ENCODE measurements at regions not wholly inside any gene's neighbourhood (a gene's known extent, or its start where the extent isn't known, plus 50 kb on each side); places are given as distances from the start of the nearest gene placed in this dataset.

DNA sequence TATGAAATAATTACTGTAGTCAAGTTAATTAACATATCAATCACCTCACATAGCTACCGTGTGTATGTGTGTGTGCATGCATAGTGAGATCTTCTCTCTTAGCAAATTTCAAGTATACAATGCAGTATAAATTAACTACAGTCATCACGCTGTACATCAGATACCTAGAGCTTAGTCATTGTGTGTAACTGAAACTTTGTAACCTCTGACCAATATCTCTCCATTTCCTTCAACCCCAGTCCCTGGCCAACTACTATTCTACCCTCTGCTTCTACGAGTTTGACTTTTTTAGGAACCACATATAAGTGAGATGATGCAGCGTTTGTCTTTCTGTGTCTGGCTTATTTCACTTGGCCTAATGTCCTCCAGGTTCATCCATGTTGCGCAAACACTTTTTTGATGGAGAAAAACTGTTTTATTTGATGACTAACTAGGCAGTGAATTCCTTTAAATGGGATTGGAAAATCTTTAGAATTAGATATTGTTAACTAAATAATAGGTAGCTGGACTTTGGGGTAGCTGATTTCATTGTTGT lies 459.5 kb downstream of the DHX35 start:
- Histone ChIP-seq H3K4me2 (ENCODE audit: unreplicated experiment) (no peak overlapping the region), H2AFZ (no peak overlapping the region), H3K4me3 (no peak overlapping the region), H3K36me3 (ENCODE audit: low read depth) (no peaks in the 10 kb centered on the region), H3K27ac (no peak overlapping the region), H3K9me2 (ENCODE audit: insufficient read depth) (no peaks in the 10 kb centered on the region), H3K9me3 (ENCODE audit: low read depth) (no peaks in the 10 kb centered on the region), H3K27me3 (replicated peaks; ENCODE audit: insufficient read depth) (no peaks in the 10 kb centered on the region), H3K9ac (no peak overlapping the region), H3F3A (ENCODE audit: insufficient read depth) (no peaks in the 10 kb centered on the region), H3K79me2 (ENCODE audit: insufficient read depth) (no peaks in the 10 kb centered on the region), H4K20me1 (ENCODE audit: insufficient read depth) (no peaks in the 10 kb centered on the region), H3K4me1 (ENCODE audit: insufficient read depth) (no peaks in the 10 kb centered on the region)
- WGBS, 2 experiments (ENCODE audit: low coverage in 1 of 2, low lambda C conversion rate in 2 of 2, missing lambda C conversion rate in 2 of 2), result 36 to 40% methylated on average over 5 of the region's 5 CpGs
- peak; percentile 4 for DNase-seq
- TF ChIP-seq EZH2 (IDR thresholded peaks at IDR 0.05; ENCODE audit: insufficient read depth, poor library complexity, severe bottlenecking) (no peak), EZH2phosphoT487 (IDR thresholded peaks at IDR 0.05; ENCODE audit: insufficient read depth, low read depth) (no peak)
- in situ Hi-C loops (cut with MboI), result loop anchor here (25.0 kb wide), 1 partner anchor 1516 kb away; no protein-coding TSS in a partner anchor

DNA sequence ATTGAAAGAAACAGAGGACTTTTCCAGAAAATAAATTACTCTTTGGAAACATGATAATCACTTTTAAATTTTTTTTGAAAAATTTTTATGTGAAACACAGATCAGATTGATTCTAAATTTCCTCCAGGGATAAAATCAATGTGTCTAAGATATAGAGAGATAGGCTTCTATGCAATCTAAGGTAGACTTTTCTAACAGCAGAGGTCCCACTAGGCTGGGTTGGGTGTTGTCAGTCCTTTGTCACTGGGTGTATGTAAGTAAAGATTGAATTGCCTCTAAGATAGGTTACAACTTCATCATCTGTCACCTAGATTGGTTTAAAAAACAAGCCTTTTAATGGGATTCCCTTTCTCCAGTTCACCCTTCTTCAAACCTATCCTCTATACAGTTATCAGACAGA lies 449.9 kb downstream of the DHX35 start:
- H3K27ac ChIP-seq, result no peak overlapping the region

DNA sequence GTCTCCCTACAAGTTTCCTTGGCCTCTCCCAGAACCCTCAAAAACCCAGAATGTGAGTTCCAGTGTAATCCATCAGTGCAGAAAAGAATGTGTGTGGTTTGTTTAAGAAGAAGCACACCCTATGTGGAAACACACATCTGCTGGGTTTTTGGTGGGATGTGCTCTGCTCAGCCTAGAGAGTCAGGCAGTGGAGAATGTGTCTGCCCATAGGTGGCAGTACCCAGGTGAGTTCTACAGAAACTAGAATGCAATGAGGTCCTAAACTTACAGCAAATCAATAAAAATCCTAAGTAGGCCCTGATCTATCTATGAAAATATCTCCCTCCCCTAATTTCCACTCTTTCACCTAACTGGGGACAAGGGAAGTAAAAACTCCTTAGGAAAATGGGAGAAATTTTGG lies 437.3 kb downstream of the DHX35 start:
- Histone ChIP-seq H4K20me1 (ENCODE audit: insufficient read depth) (no peaks in the 10 kb centered on the region), H3K27ac (no peak overlapping the region), H3K9me3 (ENCODE audit: low read depth) (no peaks in the 10 kb centered on the region), H2AFZ (no peak overlapping the region), H3K36me3 (ENCODE audit: low read depth) (no peaks in the 10 kb centered on the region), H3K4me1 (ENCODE audit: insufficient read depth) (no peaks in the 10 kb centered on the region), H3K4me3 (no peak overlapping the region), H3K4me2 (ENCODE audit: unreplicated experiment) (no peak overlapping the region), H3F3A (ENCODE audit: insufficient read depth) (no peaks in the 10 kb centered on the region), H3K79me2 (ENCODE audit: insufficient read depth) (no peaks in the 10 kb centered on the region), H3K9me2 (ENCODE audit: insufficient read depth) (no peaks in the 10 kb centered on the region), H3K9ac (no peak overlapping the region), H3K27me3 (replicated peaks; ENCODE audit: insufficient read depth) (no peaks in the 10 kb centered on the region)
- in situ Hi-C loops (cut with MboI), result no loop called here
- DNase-seq, result no peak
- TF ChIP-seq EZH2 (IDR thresholded peaks at IDR 0.05; ENCODE audit: insufficient read depth, poor library complexity, severe bottlenecking) (no peak), EZH2phosphoT487 (IDR thresholded peaks at IDR 0.05; ENCODE audit: insufficient read depth, low read depth) (no peak)

More for the DNA sequence above, 449.9 kb downstream of the DHX35 start:
- Histone ChIP-seq H4K20me1 (ENCODE audit: insufficient read depth) (no peaks in the 10 kb centered on the region), H2AFZ (no peak overlapping the region), H3K4me3 (no peak overlapping the region), H3K9ac (no peak overlapping the region), H3K79me2 (ENCODE audit: insufficient read depth) (no peaks in the 10 kb centered on the region), H3K9me3 (ENCODE audit: low read depth) (no peaks in the 10 kb centered on the region), H3K27me3 (replicated peaks; ENCODE audit: insufficient read depth) (no peaks in the 10 kb centered on the region), H3K4me1 (ENCODE audit: insufficient read depth) (no peaks in the 10 kb centered on the region), H3F3A (ENCODE audit: insufficient read depth) (no peaks in the 10 kb centered on the region), H3K4me2 (ENCODE audit: unreplicated experiment) (no peak overlapping the region), H3K9me2 (ENCODE audit: insufficient read depth) (no peaks in the 10 kb centered on the region), H3K36me3 (ENCODE audit: low read depth) (no peaks in the 10 kb centered on the region)
- in situ Hi-C loops (cut with MboI), result loop anchor here (25.0 kb wide), 1 partner anchor 1525 kb away; no protein-coding TSS in a partner anchor
- no peak for DNase-seq
- TF ChIP-seq EZH2 (IDR thresholded peaks at IDR 0.05; ENCODE audit: insufficient read depth, poor library complexity, severe bottlenecking) (no peak), EZH2phosphoT487 (IDR thresholded peaks at IDR 0.05; ENCODE audit: insufficient read depth, low read depth) (no peak)

DNA sequence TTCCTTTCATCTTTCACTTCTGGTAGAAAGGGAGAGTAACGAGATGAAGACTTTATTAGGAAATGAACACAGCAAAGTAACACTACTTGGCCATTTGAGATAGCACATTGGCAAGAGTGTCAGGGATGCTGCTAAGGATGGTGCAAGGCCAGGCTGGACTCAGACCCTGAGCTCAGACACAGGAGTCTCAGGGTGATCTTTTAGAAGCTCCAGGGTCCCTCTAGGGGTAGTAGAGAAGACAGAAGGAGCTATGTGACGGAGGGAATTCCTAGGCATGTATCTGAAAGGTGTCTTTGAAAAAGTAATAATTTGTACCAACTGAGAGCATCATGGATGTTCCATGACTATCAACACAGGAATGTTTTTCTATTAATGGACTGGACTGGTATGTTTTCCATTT lies 436.5 kb downstream of the DHX35 start:
- no peak overlapping the region for H3K4me2 ChIP-seq (ENCODE audit: unreplicated experiment)
- H3K9ac ChIP-seq, result no peak overlapping the region
- H3K27me3 ChIP-seq (replicated peaks; ENCODE audit: insufficient read depth), result no peaks in the 10 kb centered on the region
- H3K4me1 ChIP-seq (ENCODE audit: insufficient read depth), result no peaks in the 10 kb centered on the region
- no peaks in the 10 kb centered on the region for H3F3A ChIP-seq (ENCODE audit: insufficient read depth)
- in situ Hi-C loops (cut with MboI), result no loop called here
- no peaks in the 10 kb centered on the region for H4K20me1 ChIP-seq (ENCODE audit: insufficient read depth)
- WGBS, 2 experiments (ENCODE audit: low coverage in 1 of 2, low lambda C conversion rate in 2 of 2, missing lambda C conversion rate in 2 of 2), result 26 to 39% methylated on average over 2 of the region's 2 CpGs
- TF ChIP-seq EZH2phosphoT487 (IDR thresholded peaks at IDR 0.05; ENCODE audit: insufficient read depth, low read depth), result no peak
- no peak for TF ChIP-seq EZH2 (IDR thresholded peaks at IDR 0.05; ENCODE audit: insufficient read depth, poor library complexity, severe bottlenecking)
- no peak overlapping the region for H2AFZ ChIP-seq
- H3K36me3 ChIP-seq (ENCODE audit: low read depth), result no peaks in the 10 kb centered on the region
- no peak for DNase-seq
- H3K9me2 ChIP-seq (ENCODE audit: insufficient read depth), result no peaks in the 10 kb centered on the region
- no peak overlapping the region for H3K27ac ChIP-seq
- no peaks in the 10 kb centered on the region for H3K79me2 ChIP-seq (ENCODE audit: insufficient read depth)
- H3K4me3 ChIP-seq, result no peak overlapping the region
- H3K9me3 ChIP-seq (ENCODE audit: low read depth), result no peaks in the 10 kb centered on the region

DNA sequence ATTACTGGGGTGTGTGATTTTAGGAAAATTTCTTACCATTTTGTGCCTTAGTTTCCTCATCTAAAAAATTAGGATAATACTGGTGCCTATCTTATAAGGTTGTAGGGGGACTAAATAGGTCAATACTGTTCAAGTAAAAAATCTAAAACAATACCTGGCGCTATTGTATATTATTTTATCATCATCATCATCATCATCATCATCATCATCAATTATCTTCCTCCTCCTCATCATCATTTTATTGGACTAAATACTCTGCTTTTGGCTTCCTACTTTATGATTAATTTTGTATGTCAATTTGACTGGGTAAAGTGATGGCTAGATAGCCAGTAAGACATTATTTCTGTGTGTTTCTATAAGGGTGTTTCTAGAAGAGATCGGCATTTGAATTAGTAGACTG lies 435.5 kb downstream of the DHX35 start:
- Histone ChIP-seq H3K9ac (no peak overlapping the region), H3F3A (ENCODE audit: insufficient read depth) (no peaks in the 10 kb centered on the region), H4K20me1 (ENCODE audit: insufficient read depth) (no peaks in the 10 kb centered on the region), H3K79me2 (ENCODE audit: insufficient read depth) (no peaks in the 10 kb centered on the region), H3K36me3 (ENCODE audit: low read depth) (no peaks in the 10 kb centered on the region), H3K4me3 (no peak overlapping the region), H3K27ac (no peak overlapping the region), H2AFZ (no peak overlapping the region), H3K4me2 (ENCODE audit: unreplicated experiment) (no peak overlapping the region), H3K4me1 (ENCODE audit: insufficient read depth) (no peaks in the 10 kb centered on the region), H3K9me3 (ENCODE audit: low read depth) (no peaks in the 10 kb centered on the region), H3K9me2 (ENCODE audit: insufficient read depth) (no peaks in the 10 kb centered on the region), H3K27me3 (replicated peaks; ENCODE audit: insufficient read depth) (no peaks in the 10 kb centered on the region)
- TF ChIP-seq EZH2 (IDR thresholded peaks at IDR 0.05; ENCODE audit: insufficient read depth, poor library complexity, severe bottlenecking) (no peak), EZH2phosphoT487 (IDR thresholded peaks at IDR 0.05; ENCODE audit: insufficient read depth, low read depth) (no peak)
- in situ Hi-C loops (cut with MboI), result no loop called here
- 31 to 42% methylated on average over 2 of the region's 2 CpGs for WGBS, 2 experiments (ENCODE audit: low coverage in 1 of 2, low lambda C conversion rate in 2 of 2, missing lambda C conversion rate in 2 of 2)
- no peak for DNase-seq
